CD4-positive, CD25-positive, alpha-beta regulatory T cell (primary cell): ENCODE measurements at regions not wholly inside any gene's neighbourhood (a gene's known extent, or its start where the extent isn't known, plus 50 kb on each side); places are given as distances from the start of the nearest gene placed in this dataset.
A peak's percentile ranks its signal among the peaks of the same experiment; 100 is the strongest.

Source experiments
- ATAC-seq, 2 donors: fragments of 150-1000 bp; cut with Tn5 transposase; one replicate each; pipeline ENCODE4 v1.10.0; 2021; ENCODE audit warnings: low read depth in 2 of 2, moderate number of reproducible peaks in 2 of 2, moderate library complexity in 1 of 2
- DNase-seq, 3 donors: peaks; one replicate each; pipeline versions ENCODE4 v3.0.0 to v3.0.0-alpha.2; 2012 to 2022; ENCODE audit warnings: mixed read lengths in 1 of 3
- H3K27ac ChIP-seq: one replicate; pipeline ENCODE4 v1.7.0; 2013; ENCODE audit warnings: mild to moderate bottlenecking, low read length; ENCODE audit not compliant: insufficient read depth, poor library complexity, severe bottlenecking
- H3K27me3 ChIP-seq: one replicate; pipeline ENCODE4 v1.7.0; 2013; ENCODE audit warnings: low read length; ENCODE audit not compliant: control insufficient read depth, insufficient read depth
- H3K36me3 ChIP-seq: one replicate; pipeline ENCODE4 v1.7.0; 2013; ENCODE audit warnings: mild to moderate bottlenecking, low read length, moderate library complexity; ENCODE audit not compliant: control insufficient read depth, insufficient read depth
- H3K4me1 ChIP-seq: 2 replicates; pipeline ENCODE4 v1.7.0; 2013; ENCODE audit warnings: mild to moderate bottlenecking, low read length; ENCODE audit not compliant: insufficient read depth, control insufficient read depth, poor library complexity, severe bottlenecking
- H3K4me3 ChIP-seq: one replicate; pipeline ENCODE4 v1.7.0; 2013; ENCODE audit warnings: low read depth, mild to moderate bottlenecking, low read length, moderate library complexity
- H3K9me3 ChIP-seq, 2 experiments: 1 replicate in 1 of 2; 2 replicates in 1 of 2; pipeline ENCODE4 v1.7.0; 2013; ENCODE audit warnings: low read length in 2 of 2, mild to moderate bottlenecking in 1 of 2, moderate library complexity in 1 of 2; ENCODE audit not compliant: control insufficient read depth in 2 of 2
- H3K27ac Mint-ChIP-seq, 3 donors: one replicate each; pipeline ENCODE4 v1.8.0; 2020 to 2022; ENCODE audit warnings: mild to moderate bottlenecking in 3 of 3, mixed read lengths in 3 of 3, moderate library complexity in 2 of 3
- H3K27me3 Mint-ChIP-seq: one replicate; pipeline ENCODE4 v1.8.0; 2022; ENCODE audit warnings: mild to moderate bottlenecking, mixed read lengths
- H3K36me3 Mint-ChIP-seq: one replicate; pipeline ENCODE4 v1.8.0; 2020; ENCODE audit warnings: mixed read lengths
- H3K4me1 Mint-ChIP-seq, 4 donors: one replicate each; pipeline ENCODE4 v1.8.0; 2020 to 2022; ENCODE audit warnings: mixed read lengths in 4 of 4, mild to moderate bottlenecking in 1 of 4
- H3K4me3 Mint-ChIP-seq, 4 donors: one replicate each; pipeline ENCODE4 v1.8.0; 2020 to 2022; ENCODE audit warnings: mild to moderate bottlenecking in 4 of 4, mixed read lengths in 4 of 4, moderate library complexity in 3 of 4
- H3K9me3 Mint-ChIP-seq, 7 donors: one replicate each; pipeline ENCODE4 v1.8.0; 2020 to 2022; ENCODE audit warnings: mixed read lengths in 7 of 7, mild to moderate bottlenecking in 3 of 7, moderate library complexity in 2 of 7

DNA sequence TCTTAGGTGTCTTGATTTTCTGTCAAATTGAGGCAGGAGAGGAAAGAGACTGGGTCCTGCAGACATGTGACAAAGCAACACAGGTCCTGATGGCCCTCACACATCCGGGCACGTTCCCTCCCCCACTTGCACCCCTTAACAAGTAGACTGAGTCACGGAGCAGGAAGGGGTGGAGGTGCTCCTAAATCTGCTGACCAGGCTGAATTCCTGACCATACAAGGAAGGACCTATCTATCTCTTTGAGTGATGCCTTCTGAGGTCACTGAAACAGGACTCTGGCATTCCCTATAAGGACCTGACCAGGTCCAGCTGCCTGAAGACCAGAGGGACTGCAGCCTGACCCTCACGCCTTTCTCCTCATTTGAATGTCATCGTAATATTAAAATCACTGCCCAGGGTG is 250.3 kb downstream of the COL4A1 start:
- no peaks in the 10 kb centered on the region for H3K27me3 Mint-ChIP-seq

DNA sequence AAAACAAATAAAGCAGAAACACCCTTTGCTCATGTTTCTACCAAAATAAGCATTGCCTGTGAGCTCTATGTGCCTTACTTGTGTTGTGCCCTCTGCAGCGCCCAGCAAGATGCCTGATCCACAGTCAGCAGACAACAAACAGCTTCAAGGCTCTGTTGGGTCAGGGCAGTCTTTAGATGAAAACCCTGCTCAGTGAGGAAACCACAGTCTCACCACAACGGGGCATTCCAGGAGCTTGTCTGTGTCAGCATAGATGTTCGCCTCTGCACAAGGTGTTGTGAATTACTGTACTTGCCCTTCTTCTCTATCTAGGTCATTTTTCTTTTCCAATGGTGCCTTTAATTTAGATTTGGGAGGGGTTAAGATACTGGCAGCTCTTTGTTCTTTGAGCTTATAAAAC is 251.9 kb downstream of the COL4A1 start:
- H3K27ac Mint-ChIP-seq: peak overlapping the region in 1 of 3 donors; percentile 16
- Histone ChIP-seq H3K27me3 (no peaks in the 10 kb centered on the region), H3K4me3 (no peak overlapping the region), H3K36me3 (no peaks in the 10 kb centered on the region), H3K4me1 (no peaks in the 10 kb centered on the region), H3K27ac (no peak overlapping the region), H3K9me3 (no peaks in the 10 kb centered on the region)
- H3K27me3 Mint-ChIP-seq: no peaks in the 10 kb centered on the region
- DNase-seq (no peak), ATAC-seq (peak in 1 of 2 donors; percentile 42)
- H3K36me3 Mint-ChIP-seq: no peaks in the 10 kb centered on the region
- no peak overlapping the region for H3K4me3 Mint-ChIP-seq
- peaks cover 0 to 5% (median 0%) of the 10 kb centered on the region in 7 donors for H3K9me3 Mint-ChIP-seq
- no peaks in the 10 kb centered on the region for H3K4me1 Mint-ChIP-seq

More for the DNA sequence above, 250.3 kb downstream of the COL4A1 start:
- H3K4me1 ChIP-seq: no peaks in the 10 kb centered on the region
- peaks cover 0 to 5% (median 0%) of the 10 kb centered on the region in 7 donors for H3K9me3 Mint-ChIP-seq
- H3K4me3 ChIP-seq: no peak overlapping the region
- H3K4me3 Mint-ChIP-seq: no peak overlapping the region
- H3K27me3 ChIP-seq: no peaks in the 10 kb centered on the region
- peaks cover 0 to 1% (median 0%) of the 10 kb centered on the region in 4 donors for H3K4me1 Mint-ChIP-seq
- no peak overlapping the region for H3K27ac ChIP-seq
- H3K36me3 Mint-ChIP-seq: no peaks in the 10 kb centered on the region
- ATAC-seq (no peak), DNase-seq (no peak)
- no peaks in the 10 kb centered on the region for H3K9me3 ChIP-seq
- no peaks in the 10 kb centered on the region for H3K36me3 ChIP-seq
- H3K27ac Mint-ChIP-seq: no peak overlapping the region

DNA sequence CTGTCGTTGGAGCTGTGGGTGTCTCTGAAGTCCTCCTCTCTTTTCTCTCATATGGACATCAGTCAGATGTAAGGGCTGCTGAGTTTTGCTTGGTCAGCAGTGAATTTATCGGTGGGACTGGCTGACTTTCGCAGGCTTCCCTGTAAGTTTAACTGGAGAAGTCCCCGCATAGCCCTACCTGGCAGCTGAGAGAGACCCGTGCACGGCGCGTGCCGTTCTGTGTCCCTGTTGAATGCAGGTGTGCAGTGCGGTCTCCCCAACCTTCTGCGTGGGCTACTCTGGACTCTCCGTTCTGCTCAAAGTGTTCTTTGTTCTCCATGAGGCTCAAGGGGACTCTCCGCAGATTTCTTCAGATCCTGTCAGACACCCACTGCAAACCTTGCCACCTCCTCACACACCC is 252.9 kb downstream of the COL4A1 start:
- H3K4me1 Mint-ChIP-seq: no peaks in the 10 kb centered on the region
- ATAC-seq: no peak
- H3K36me3 Mint-ChIP-seq: no peaks in the 10 kb centered on the region

DNA sequence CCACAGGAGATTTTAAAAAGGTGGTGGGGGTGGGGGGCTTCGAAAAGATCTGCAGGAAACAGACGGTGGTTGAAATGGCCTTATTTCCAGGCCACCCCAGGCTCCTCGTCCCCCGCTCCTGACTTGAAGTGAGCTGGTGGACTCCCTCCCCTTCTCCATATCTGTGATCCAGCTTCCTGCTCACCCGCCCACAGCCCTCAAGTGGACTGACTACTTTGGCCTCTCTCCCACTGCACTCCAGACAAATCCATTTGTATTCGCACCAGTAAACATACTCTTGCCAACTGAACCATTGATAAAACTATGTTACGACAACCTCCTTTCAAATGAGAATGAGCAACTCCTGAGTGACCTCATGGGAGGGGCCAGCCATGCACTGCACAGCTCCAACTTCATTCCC is 259.5 kb downstream of the COL4A1 start:
- Mint-ChIP-seq H3K4me1 (no peaks in the 10 kb centered on the region), H3K36me3 (no peaks in the 10 kb centered on the region), H3K9me3 (peaks cover 0 to 1% (median 0%) of the 10 kb centered on the region in 7 donors), H3K4me3 (no peak overlapping the region), H3K27ac (no peak overlapping the region), H3K27me3 (peaks cover 4% of the 10 kb centered on the region)
- DNase-seq: no peak
- no peak for ATAC-seq
- Histone ChIP-seq H3K27ac (no peak overlapping the region), H3K4me1 (no peaks in the 10 kb centered on the region), H3K36me3 (no peaks in the 10 kb centered on the region), H3K4me3 (no peak overlapping the region), H3K9me3 (no peaks in the 10 kb centered on the region), H3K27me3 (no peaks in the 10 kb centered on the region)

More for the DNA sequence above, 252.9 kb downstream of the COL4A1 start:
- H3K4me3 ChIP-seq: no peak overlapping the region
- H3K9me3 ChIP-seq: no peaks in the 10 kb centered on the region
- no peak overlapping the region for H3K27ac ChIP-seq
- Mint-ChIP-seq H3K27ac (no peak overlapping the region), H3K9me3 (peaks cover 0 to 5% (median 0%) of the 10 kb centered on the region in 7 donors), H3K27me3 (no peaks in the 10 kb centered on the region), H3K4me3 (no peak overlapping the region)
- no peaks in the 10 kb centered on the region for H3K27me3 ChIP-seq
- no peaks in the 10 kb centered on the region for H3K36me3 ChIP-seq
- H3K4me1 ChIP-seq: no peaks in the 10 kb centered on the region
- DNase-seq: no peak

DNA sequence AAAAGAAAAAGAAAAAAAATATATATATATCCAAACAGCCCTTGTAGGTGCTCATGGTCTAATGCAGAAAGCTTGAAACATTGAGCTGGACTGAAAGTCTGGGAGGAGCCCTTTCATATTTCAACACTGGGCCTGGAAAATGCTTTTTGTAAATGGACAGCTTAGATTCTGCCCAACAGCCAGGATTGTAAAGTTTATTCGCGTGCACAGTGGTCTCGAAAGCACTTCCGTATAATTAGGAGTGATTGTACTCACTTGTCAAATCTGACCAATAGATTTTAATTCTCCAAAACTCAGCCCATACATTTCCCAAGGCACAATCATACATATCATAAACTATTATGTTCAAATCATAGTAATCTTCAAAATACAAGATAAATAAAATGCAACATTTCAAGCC is 260.1 kb downstream of the COL4A1 start:
- Mint-ChIP-seq H3K9me3 (peaks cover 0 to 1% (median 0%) of the 10 kb centered on the region in 7 donors), H3K27ac (no peak overlapping the region), H3K4me3 (no peak overlapping the region), H3K27me3 (peaks cover 4% of the 10 kb centered on the region), H3K36me3 (no peaks in the 10 kb centered on the region), H3K4me1 (no peaks in the 10 kb centered on the region)
- Histone ChIP-seq H3K27ac (no peak overlapping the region), H3K9me3 (no peaks in the 10 kb centered on the region), H3K36me3 (no peaks in the 10 kb centered on the region), H3K4me3 (no peak overlapping the region), H3K4me1 (no peaks in the 10 kb centered on the region), H3K27me3 (no peaks in the 10 kb centered on the region)
- no peak for ATAC-seq
- DNase-seq: no peak

DNA sequence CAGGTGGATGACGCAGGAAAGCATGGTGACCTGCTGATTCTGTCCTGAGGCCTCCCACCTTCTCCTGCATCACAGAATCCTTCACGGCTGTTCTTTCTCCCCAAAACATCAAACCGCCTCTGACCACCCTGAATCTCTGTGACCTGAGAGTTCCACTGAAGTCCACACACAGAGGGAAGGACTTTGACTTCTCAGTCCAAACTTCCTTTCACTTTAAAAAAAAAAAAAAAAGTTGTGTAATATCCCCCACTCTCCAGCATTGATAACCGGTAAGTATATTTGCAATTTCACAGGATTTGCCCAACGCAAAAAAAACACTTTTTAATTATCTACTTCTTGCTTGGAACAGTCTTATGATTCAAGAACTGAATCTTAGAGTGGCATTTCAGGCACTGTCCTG is 259.5 kb upstream of the IRS2 start:
- H3K4me3 Mint-ChIP-seq: no peak overlapping the region
- no peaks in the 10 kb centered on the region for H3K4me1 ChIP-seq
- DNase-seq (no peak), ATAC-seq (no peak)
- H3K4me3 ChIP-seq: no peak overlapping the region
- H3K27me3 Mint-ChIP-seq: peaks cover 4% of the 10 kb centered on the region
- peaks cover 0 to 2% (median 0%) of the 10 kb centered on the region in 7 donors for H3K9me3 Mint-ChIP-seq
- H3K9me3 ChIP-seq: no peaks in the 10 kb centered on the region
- no peaks in the 10 kb centered on the region for H3K36me3 Mint-ChIP-seq
- no peaks in the 10 kb centered on the region for H3K27me3 ChIP-seq
- H3K36me3 ChIP-seq: no peaks in the 10 kb centered on the region
- H3K27ac ChIP-seq: no peak overlapping the region
- H3K4me1 Mint-ChIP-seq: no peaks in the 10 kb centered on the region
- H3K27ac Mint-ChIP-seq: no peak overlapping the region

DNA sequence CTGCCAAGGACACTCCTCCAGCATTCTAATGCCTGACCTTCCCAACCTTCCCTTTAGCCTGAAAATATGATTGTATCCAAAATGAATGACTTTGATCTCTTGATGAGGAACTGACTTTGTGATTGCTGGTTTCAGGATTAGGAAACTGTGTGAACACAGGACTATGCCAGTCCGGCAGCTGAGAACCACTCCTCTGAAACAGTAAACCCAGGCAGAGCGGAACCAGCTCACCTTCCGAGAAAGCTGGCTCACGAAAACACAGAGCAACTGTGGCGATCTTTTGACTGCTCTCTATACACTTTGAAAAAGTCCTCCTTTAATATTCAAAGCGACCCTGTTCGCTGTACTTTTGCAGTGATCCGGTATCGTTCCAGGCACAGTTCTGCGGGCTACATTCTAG is 258.8 kb upstream of the IRS2 start:
- Histone ChIP-seq H3K4me3 (no peak overlapping the region), H3K4me1 (no peaks in the 10 kb centered on the region), H3K27ac (no peak overlapping the region), H3K27me3 (no peaks in the 10 kb centered on the region), H3K36me3 (no peaks in the 10 kb centered on the region), H3K9me3 (no peaks in the 10 kb centered on the region)
- no peak for ATAC-seq
- DNase-seq: no peak
- no peaks in the 10 kb centered on the region for H3K4me1 Mint-ChIP-seq
- no peak overlapping the region for H3K4me3 Mint-ChIP-seq
- H3K27ac Mint-ChIP-seq: no peak overlapping the region
- peaks cover 4% of the 10 kb centered on the region for H3K27me3 Mint-ChIP-seq
- no peaks in the 10 kb centered on the region for H3K36me3 Mint-ChIP-seq
- H3K9me3 Mint-ChIP-seq: peaks cover 0 to 2% (median 0%) of the 10 kb centered on the region in 7 donors

DNA sequence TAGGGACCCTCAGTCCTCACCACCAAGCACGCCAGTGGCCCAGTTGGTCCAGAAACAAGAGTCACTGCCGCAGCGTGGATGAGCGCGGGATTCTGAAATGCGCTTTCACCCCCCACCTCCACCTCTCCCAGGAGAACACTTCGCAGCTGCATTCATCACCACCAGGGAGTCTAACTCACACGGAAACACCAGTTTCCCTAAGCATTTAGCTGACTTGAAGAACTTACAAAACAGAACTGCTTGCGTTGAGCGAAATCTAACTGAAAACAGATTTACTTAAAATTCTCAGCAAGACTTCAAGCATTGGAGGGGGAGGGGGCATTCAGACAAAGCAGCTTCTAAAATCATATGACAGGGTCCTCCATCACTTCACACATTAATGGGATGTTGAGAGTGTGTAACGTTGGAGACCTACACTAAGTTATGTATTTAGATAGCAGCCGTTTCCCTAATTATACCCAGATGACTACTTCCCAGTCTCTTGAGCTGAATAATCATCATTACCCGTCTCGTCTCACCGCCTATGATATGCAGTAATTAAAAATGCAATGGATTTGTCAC is 258.2 kb upstream of the IRS2 start:
- Histone ChIP-seq H3K36me3 (no peaks in the 10 kb centered on the region), H3K9me3 (no peaks in the 10 kb centered on the region), H3K4me3 (no peak overlapping the region), H3K27me3 (no peaks in the 10 kb centered on the region), H3K4me1 (no peaks in the 10 kb centered on the region), H3K27ac (no peak overlapping the region)
- peaks cover 0 to 2% (median 0%) of the 10 kb centered on the region in 7 donors for H3K9me3 Mint-ChIP-seq
- no peak overlapping the region for H3K27ac Mint-ChIP-seq
- no peak overlapping the region for H3K4me3 Mint-ChIP-seq
- H3K27me3 Mint-ChIP-seq: peaks cover 4% of the 10 kb centered on the region
- ATAC-seq (no peak), DNase-seq (no peak)
- no peaks in the 10 kb centered on the region for H3K4me1 Mint-ChIP-seq
- H3K36me3 Mint-ChIP-seq: no peaks in the 10 kb centered on the region
